GM12892 (cell line): ENCODE measurements at regions not wholly inside any gene's neighbourhood (a gene's known extent, or its start where the extent isn't known, plus 50 kb on each side); places are given as distances from the start of the nearest gene placed in this dataset.

Experiments
- POLR2A ChIP-seq: IDR thresholded peaks from 2 replicates; pipeline ENCODE4 v1.6.1; 2011; ENCODE audit warnings: low read depth, low read length, control low read depth
- POLR2AphosphoS5 ChIP-seq: IDR thresholded peaks from 2 replicates; pipeline ENCODE4 v1.6.1; 2011; ENCODE audit warnings: low read depth, low read length, control low read depth
- TAF1 ChIP-seq: IDR thresholded peaks from 2 replicates; pipeline ENCODE4 v1.6.1; 2011; ENCODE audit warnings: low read depth, mild to moderate bottlenecking, control low read depth, low read length, borderline replicate concordance

DNA sequence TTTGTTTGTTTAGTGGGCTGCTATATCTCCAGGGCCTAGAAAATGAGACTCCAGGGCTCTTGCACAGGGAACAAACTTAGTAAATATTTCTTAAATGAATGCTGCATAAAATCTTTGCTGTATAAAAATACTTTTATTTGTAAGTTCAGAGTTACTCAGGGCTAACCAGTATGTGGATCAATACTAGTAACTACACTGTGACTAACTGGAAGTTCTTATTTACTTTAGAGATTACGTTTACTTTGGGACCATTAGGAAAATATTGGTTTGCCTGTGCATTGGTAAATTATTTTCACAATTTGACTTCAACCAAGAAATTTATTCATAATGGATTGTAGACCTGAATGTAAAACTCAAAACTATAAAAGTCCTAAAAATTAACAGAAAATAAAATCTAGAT lies 575.5 kb downstream of the RNF144A start:
- TF ChIP-seq POLR2A = no peak
- no peak for TF ChIP-seq TAF1
- no peak for TF ChIP-seq POLR2AphosphoS5
